ENCODE measurements at regions not wholly inside any gene's neighbourhood (a gene's known extent, or its start where the extent isn't known, plus 50 kb on each side); places are given as distances from the start of the nearest gene placed in this dataset.

DNA sequence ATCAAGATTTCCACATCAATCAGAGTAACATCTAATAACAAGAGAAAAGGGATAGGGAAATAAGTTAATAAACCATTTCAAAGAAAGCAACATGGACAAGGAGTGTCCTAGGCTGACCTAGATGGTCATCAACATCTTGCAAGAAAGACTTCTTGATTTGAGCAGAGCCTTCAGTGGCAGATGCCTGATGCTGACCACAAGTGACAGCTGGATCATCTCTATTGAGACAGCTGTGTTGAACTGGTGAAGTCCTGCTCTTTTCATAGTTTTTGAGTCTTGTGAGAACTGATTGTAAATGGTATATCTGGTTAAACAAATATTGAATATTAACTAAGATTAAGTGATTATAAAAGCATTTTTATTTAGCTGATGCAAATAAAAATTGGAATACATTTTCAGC, 1083.6 kb upstream of the LRFN5 start:
- no peak for DNase-seq (ENCODE audit: low read depth)

DNA sequence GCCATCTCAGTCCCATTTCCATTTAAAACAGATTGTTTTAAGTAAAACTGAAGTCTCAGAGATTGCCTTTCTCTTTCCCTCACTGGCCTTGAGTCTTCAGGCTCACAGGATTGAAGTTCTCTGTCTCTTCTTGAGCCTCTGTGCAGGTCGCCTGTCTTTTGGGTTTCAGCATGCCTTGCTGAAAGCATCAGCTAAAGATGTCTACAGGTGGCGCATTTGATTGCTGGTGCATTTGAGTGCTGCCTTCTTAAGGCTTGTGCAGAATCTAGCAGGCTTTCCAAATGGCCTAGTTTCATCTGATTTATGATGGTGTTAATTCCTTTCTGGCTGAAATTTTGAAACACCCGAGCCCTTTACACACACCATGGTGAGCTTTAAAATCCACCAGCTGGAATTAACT, 1062.2 kb upstream of the FBXO33 start:
- DNase-seq (ENCODE audit: low read depth), result no peak

DNA sequence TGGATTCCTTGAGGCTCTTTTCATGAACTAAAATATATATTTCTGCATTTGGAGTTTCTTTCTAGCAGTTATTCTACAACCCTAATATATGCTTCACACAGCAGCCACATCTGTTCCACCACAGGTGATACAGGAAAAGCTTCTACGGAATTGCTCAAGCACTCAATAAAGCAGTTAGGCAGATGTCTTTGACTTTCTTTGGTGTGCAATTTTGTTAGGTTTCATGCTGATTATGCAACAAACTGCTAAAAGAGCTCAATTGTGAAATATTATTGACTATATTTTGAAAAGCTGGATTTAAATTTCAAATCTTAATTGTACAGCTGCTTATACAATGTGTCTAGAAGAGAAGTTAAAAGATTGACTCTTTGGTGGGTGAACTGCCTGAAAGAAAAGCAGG, 1055.6 kb upstream of the FBXO33 start:
- DNase-seq (ENCODE audit: low read depth), result no peak

DNA sequence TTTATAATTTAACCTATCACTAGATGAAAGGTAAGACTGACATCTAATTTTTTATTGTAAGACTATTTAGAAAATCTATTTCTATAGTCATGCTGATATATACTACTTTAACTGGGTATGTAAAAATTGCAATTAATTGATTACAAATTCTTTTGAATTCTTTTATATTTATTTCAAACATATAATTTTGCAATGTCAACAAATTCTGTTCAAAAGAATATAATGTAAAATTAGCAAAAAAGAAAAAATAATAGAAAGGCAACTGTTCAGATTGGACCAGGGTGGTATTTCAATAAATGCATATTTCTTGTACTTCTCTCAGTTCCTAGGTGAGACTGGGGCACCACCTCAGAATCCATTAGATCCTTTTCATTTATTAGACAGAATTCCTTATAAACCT, 1053.5 kb upstream of the FBXO33 start:
- no peak for DNase-seq (ENCODE audit: low read depth)

DNA sequence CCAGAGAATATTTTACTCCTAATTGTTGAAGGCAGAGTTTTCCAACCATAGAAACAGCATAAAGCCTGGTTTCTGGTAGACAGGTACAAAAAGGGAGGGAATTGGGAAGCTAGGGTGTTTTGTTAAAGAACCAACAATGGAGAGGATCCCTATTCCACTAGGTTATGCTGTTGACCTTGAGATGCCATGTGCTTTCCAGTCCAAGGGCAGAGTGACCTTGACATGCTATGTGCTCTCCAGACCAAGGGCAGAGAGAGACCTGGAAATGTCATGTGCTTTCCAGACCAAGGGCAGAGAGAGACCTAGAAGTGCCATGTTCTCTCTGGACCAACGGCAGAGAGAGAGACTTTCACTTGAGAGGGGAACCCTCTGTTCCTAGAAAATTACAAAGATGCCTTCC, 1043.8 kb upstream of the FBXO33 start:
- no peak for DNase-seq (ENCODE audit: low read depth)

DNA sequence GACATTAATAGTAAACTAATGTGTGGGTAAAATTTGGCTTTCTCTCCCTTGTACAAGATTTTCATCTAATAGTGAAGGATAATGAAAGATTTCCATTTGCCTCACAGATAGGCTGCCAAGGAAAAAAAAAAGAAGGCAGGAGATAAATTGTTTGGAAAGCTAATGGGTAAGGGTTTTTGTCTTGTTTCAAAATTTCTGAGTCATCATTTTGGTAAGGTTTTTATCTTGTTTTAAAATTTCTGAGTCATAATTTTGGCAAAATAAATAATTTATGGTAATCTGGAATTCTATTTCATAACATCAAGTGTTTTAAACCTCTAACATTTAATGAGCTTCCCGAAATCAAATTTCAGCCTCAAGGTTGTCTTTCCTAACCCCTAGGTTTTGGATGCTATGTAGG, 1035.7 kb upstream of the FBXO33 start:
- no peak for DNase-seq (ENCODE audit: low read depth)

DNA sequence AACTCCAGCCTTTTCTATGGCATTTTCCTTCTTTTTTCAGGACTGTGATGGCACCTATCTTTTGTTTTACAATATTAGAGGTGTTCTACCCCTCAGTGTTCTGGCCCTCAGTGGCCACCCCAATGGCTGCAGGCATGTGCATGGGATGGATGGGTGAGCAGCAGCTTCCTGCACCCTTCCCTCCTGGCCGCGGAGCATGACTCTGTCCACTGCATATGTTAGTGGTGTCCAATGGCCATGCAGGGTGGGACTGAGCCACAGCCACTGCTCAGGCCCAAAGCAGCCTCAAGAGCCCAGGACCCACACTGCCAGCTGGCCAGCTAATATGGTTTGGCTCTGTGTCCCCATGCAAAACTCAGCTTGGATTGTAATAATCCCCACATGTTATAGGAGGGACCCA, 1032.3 kb upstream of the FBXO33 start:
- DNase-seq (ENCODE audit: low read depth), result no peak

DNA sequence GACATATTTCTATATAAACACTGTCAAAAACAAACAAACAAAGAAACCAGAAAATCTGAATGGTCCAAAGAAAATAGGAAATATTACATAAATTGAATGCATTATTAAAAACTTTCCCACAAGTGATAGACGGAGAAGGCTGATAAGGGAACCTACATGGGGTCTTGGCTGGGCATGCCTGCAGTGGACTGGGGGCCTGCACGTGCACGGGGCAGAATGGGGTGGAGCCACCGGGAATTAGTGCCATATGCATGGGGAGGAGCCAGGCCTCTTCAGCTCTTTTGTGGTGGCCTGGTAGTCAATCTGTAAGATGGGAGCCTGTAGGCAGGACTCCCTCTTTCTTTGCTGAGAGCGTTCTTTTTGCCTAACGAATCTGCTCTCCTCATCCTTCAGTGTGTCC, 1031.7 kb upstream of the FBXO33 start:
- no peak for DNase-seq (ENCODE audit: low read depth)

DNA sequence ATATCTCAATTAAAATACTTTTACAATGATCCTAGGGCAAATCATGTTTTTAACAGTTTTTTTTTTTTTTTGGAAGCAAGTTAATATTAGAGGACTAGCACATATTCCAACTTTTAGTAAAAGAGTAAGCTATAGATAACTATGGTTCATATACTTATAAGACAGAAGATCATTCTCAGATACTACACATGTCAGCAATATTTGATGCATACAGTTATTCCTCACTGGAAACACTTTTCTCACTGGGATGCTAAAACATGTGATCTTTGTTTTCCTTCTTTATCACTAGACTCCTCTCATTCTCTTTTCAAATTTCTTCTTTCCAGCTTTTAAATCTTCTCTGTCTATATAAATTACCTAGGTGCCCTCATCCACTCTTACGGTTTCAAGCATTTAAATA, 1020.4 kb upstream of the FBXO33 start:
- no peak for DNase-seq (ENCODE audit: low read depth)

DNA sequence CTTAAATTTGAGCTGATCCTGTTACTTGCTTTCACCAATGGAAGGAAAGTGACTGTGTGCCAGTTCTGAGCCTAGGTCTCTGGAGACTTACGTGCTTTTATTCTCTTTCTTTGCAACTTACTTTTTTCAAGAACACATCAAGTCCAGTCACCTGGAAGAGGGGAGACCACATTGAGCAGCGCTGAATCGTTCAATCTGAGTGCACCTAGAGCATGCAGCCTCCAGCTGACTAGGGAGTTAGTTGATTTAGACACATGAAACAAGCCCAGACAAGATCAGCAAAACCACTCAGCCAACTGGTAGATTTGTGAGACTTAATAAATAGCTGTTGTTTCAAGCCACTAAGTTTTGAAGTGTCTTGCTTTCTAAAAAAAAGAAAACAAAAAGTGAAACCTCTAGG, 1014.8 kb upstream of the FBXO33 start:
- no peak for DNase-seq (ENCODE audit: low read depth)

DNA sequence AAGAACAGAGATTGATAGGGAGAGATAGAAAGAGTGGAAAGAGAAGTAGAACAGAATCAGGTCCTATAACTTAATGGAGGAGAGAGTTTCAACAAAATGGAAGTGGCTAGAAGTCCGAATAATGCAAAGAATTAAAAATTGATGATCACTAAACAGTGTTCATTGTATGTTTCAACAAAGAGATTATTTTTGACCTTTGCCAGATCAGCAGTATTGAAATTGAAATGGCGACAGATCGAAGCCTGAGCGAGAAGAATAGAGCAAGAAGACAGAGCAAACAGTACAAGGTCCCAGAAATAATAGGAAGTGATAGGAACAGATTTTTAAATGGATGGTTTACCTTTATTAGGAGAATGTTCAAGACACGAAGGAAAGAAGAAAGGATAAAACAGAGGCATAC, 1012.8 kb upstream of the FBXO33 start:
- no peak for DNase-seq (ENCODE audit: low read depth)

DNA sequence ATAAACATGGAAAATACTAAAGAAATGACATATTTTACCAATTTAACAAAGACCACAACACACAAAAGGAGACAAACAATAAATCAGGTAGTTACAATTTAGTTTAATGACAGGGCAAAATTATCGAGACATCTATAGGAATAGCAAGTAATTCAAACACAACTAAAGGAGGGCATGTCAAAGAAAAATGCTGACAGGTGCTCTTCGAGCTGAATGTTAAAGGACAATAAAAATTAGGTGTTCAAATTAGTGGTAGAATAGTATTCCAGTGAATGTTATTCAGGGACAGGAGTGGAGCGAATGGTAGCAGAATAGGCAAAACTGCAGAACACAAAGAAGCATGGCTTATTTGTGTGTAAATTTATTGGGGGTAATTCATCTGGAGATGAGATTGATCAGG, 1004.3 kb upstream of the FBXO33 start:
- DNase-seq (ENCODE audit: low read depth), result no peak

DNA sequence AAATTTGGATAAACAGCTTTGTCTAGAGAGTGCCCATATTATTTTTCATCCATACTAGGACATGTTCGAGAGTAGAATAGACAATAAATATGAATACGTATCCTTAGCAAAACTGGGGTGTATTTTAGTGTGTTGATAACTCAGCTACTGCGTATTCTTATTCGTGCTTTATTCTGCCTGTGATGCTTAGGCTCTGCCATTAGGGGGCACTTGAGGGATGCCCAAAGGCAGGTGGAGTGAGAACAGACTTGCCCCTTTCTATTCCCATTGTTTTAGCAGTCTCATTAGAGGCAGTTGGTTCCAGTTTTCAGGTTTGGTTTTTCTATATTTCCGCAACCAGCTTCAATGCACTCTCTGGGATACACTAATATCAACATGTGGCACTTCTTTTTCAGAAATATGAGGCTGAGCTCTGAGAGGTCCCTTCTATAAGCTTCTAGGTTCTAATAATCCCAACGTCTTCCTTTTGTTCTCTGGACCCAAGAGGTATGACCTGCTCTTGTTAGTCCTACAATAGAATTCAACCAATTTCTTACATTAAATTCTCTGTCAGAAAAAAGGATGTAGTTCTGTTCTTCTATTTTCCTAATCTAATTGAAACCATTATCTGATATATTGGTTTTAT, 985.7 kb upstream of the FBXO33 start:
- no peak for DNase-seq (ENCODE audit: low read depth)

DNA sequence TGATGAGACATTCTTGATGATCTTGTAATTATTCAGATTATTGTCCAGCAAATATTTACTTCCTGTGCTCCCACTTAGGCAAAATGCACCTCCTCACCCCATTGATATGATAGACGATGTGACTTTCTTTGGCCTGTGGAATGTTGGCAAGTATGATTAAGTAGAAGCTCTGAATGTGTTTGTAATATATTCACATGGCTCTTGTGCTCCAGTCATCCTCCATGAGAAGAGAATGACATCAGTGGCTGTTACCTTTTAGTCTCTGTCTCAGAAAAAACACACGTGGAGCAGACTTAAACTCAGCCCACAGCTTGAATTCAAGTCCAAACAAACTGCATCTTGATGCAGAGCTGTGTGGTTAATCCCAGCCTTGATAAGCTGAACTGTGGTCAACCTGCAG, 984.3 kb upstream of the FBXO33 start:
- DNase-seq (ENCODE audit: low read depth), result no peak

DNA sequence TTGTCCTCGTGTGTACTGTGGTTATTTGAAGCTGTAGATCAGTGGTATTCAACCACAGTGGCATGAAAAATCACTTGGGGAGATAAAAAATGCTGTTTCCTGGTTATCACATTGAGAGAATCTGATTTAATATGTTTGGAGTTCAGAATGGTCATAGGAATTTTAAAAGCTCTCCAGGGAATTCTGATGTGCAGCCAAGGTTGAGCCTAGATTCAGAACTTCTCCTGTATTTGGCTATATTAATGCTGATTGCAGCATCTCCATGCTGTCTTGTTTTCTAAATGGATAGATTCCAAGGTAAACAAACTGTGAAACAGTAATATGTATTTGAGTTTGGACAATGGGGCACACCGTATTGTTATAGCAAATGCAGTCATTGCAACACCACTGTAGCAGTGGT, 982.2 kb upstream of the FBXO33 start:
- no peak for DNase-seq (ENCODE audit: low read depth)

DNA sequence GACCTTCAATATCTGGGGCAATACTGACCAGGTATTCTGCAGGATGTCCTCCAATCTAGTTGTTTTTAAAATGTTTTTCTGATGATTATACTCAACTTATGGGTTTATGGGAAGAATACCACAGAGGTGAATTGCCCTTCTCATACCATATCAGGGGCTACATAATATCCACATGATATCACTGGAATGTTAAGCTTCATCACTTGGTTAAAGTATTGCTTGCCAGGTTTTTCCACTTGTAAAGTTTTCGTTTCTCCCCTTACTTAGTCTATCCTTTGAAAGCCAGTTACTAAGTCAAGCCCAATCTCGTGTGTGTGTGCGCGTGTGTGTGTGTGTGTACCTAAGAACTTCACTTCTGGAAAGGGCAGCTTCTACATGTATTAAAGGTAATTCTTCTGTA, 980.9 kb upstream of the FBXO33 start:
- DNase-seq (ENCODE audit: low read depth), result no peak

DNA sequence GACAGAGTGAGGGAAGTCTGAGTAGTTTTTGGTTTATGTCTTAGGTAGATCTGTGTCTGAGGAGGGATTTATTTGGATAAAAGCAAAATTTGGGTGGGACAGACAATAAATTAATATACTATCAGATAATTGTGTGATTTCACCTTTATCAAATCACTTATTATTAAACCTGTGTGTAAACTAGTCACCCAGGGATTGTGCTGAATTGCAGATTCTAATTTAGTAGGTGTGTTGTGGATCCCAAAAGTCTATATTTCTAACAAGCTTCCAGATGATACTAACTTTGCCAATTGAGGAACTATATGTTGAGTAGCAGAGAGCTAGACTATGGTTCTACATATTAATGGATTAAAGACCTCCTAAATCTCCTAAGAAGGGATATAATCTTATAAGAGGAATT, 978.5 kb upstream of the FBXO33 start:
- DNase-seq (ENCODE audit: low read depth), result no peak

DNA sequence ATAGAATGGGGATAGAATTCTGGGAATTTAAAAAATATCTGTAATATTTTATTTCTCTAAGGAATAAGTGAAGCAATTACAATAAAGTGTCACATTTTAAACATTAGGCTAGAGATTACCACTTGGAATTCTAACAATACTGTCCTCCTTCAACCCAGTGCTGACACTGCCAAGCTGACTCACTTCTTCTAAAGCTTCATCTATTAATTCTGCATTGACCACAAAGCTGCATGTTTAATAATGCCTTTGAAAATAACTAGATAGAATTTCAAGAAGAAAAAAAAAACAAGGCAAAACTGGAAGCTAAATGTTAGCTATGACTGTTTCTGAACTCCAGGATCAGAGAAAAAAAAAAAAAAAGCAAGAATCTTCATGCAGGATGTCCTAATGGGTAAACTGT, 970.7 kb upstream of the FBXO33 start:
- no peak for DNase-seq (ENCODE audit: low read depth)

DNA sequence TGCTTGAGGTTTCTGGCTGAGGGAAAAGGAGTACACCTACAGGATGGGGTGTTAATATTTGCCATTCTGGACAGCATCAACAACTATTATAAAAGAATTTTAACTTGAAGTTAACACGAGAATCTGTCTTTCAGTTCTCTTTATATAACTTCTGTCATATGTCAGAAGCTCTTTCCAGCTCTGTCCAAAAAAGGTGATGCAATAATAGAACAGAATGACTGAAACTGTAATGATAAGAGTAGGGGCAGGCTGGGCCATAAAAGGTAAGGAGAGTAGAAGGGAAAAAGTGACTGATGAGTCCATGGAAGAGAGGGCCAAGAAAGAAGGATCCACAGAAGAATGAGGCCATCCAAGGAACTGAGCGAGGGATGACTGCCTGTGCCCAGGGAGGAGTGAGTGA, 966.7 kb upstream of the FBXO33 start:
- DNase-seq (ENCODE audit: low read depth), result no peak

DNA sequence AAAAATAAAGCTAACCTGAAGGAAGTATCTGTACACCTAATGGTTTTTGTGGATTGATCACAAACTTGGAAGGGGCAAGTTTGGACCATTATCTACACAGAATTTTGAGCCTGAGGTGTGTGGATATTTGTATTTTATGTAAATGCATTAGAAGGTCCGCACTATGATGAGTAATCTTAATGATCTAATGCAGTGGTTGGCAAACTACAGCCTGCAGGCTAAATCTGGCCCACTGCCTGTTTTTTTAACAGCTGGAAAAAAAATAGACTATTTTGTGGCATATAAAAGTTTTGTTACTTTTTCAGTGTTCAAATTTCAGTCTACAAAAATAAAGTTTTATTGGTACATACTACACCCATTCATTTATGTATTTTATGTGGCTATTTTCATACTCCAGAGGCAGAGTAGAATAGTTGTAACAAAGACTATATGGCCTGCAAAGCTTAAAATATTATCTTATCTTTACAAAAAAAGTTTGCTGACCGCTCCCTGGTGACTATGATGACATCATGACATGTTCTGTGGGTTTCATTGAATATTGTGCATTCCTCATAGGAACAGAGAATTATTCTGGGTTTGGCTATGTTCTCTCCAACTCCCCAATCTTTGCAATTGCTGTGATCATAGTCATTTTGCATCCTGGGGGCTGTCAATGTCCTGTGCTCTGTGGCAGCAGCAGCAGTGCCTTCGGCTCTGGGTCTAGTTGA, 962.6 kb upstream of the FBXO33 start:
- DNase-seq (ENCODE audit: low read depth), result no peak

DNA sequence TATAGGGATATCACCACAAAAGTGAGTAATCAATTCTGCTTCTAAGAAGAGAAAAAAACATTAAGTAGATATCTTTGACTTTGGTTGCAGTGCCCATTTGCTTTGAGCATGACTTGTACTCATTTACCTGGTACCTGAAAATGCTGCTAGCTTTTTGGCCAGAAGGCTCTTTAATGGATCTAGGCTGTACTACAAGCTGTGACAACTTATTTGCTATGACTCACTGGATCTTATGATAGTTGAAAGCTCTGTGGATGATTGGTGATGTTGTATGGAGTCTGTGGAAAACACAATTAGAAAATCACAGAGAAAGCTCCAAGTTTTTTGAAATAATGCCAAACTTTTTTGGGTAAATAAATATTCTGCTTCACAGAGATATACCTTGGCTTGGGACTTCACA, 960.9 kb upstream of the FBXO33 start:
- no peak for DNase-seq (ENCODE audit: low read depth)

DNA sequence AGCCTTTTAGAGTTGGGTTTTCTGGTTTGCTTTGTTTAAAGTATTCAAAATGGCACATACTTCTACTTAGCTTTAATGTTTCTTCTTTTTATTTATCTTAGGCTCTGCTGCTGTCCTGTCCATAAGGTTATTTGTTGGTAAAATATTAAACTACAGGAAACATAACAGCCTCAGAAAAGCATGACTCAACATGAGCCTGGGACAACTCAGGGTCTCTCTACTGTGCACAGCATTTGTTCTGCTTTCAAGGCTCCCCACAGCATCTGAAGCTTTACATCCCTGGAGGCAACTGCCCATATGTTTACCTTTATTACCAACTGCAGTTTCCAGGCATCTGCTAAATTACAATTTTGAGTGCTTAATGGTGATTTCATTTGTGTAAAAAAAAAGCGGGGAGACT, 954.2 kb upstream of the FBXO33 start:
- DNase-seq (ENCODE audit: low read depth), result no peak

DNA sequence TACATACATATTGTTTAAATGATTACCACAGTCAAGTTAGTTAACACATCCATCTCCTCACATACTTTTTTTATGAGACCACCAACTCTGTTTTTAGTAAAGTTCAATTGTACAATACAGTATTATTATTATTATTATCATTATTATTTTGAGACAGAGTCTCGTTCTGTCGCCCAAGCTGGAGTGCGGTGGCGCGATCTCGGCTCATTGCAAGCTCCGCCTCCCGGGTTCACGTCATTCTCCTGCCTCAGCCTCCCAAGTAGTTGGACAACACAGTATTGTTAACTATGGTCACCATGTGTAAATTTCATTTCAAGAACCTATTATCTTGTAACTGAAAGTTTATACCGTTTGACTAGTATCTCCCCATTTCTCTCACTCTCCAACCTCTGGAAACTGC, 942.0 kb upstream of the FBXO33 start:
- DNase-seq (ENCODE audit: low read depth), result no peak

DNA sequence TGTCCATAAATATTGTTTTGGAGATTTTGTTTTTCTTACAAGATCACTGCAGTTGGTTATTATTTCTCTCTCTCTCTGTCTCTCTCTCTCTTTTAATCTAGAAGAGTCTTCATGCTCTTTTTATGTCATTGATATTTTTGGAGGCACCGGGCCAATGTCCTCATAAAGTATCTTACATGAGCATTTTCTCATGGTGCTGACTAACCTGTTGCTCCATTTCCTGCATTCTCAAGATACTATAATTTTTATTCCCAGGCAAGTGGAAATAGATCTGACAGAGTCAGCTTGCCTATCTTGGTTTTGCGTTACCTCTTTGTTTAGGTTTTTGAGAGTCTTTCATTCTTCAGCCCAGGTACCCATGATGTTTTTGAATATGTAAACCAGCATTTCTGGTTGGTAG, 938.8 kb upstream of the FBXO33 start:
- no peak for DNase-seq (ENCODE audit: low read depth)

Measured in forelimb muscle (tissue), 1 donor.